ENCODE measurements at regions not wholly inside any gene's neighbourhood (a gene's known extent, or its start where the extent isn't known, plus 50 kb on each side); places are given as distances from the start of the nearest gene placed in this dataset.
"Not testable (repeated sequence)": the region's sequence is repeated elsewhere in the genome, so short reads cannot be mapped to it uniquely, and the experiment has no call there.

DNA sequence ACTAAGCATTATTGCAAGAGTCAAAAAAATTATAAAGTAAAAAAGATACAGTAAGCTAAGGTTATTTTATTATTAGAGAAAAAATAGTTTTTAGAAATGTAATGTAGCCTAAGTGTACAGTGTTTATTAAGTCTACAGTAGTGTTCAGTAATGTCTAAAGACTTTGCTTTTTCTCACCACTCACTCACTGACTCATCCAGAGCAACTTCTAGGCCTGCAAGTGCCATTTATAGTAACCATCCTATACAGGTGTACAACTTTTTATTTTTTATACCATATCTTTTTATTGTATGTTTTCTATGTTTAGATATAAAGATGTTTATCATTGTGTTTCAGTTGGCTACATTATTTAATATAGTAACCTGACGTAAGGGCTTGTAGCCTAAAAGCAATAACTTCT lies 661.5 kb upstream of the TPTE start:
- DNase-seq; H3K4me3 Mint-ChIP-seq; H3K36me3 ChIP-seq (ENCODE audit: insufficient read depth, low read length); intact Hi-C loops (cut with DNase I, micrococcal nuclease); H3K4me1 Mint-ChIP-seq (ENCODE audit: low read depth); H3K27me3 Mint-ChIP-seq; CTCF ChIA-PET; H3K27ac ChIP-seq (ENCODE audit: low read depth in 1 of 2, low read length in 2 of 2); ATAC-seq (ENCODE audit: poor library complexity); H3K4me3 ChIP-seq (ENCODE audit: low read length); H3K36me3 Mint-ChIP-seq (ENCODE audit: low read depth); POLR2A ChIA-PET; H3K27me3 ChIP-seq (ENCODE audit: control insufficient read depth in 1 of 2, insufficient read depth in 2 of 2, low read length in 2 of 2); H3K4me1 ChIP-seq (ENCODE audit: insufficient read depth, low read length); H3K27ac Mint-ChIP-seq: not testable (repeated sequence)
- H3K9me3 Mint-ChIP-seq, result peaks cover 15% of the 10 kb centered on the region
- peaks cover 13 to 22% of the 10 kb centered on the region in 2 experiments for H3K9me3 ChIP-seq (ENCODE audit: control insufficient read depth in 1 of 2, insufficient read depth in 1 of 2, low read length in 2 of 2)

DNA sequence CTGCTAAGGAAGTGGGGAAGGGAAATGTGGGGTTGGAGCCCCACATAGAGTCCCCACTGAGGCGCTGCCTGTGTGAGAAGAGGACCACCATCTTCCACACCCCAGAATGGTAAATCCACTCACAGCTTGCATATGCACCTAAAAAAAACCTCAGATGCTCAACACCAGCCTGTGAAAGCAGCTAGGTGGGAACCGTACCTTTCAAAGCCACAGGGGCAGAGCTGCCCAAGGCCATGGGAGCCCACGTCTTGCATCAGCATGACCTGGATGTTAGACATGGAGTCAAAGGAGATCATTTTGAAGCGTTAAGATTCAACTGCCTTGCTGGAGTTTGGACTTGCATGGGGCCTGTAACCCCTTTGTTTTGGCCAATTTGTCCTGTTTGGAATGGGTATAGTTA lies 658.9 kb upstream of the TPTE start:
- POLR2A ChIA-PET; H3K27me3 Mint-ChIP-seq; H3K27ac ChIP-seq (ENCODE audit: low read depth in 1 of 2, low read length in 2 of 2); H3K4me1 Mint-ChIP-seq (ENCODE audit: low read depth); H3K4me1 ChIP-seq (ENCODE audit: insufficient read depth, low read length); H3K27me3 ChIP-seq (ENCODE audit: control insufficient read depth in 1 of 2, insufficient read depth in 2 of 2, low read length in 2 of 2); H3K36me3 ChIP-seq (ENCODE audit: insufficient read depth, low read length); H3K4me3 Mint-ChIP-seq; H3K27ac Mint-ChIP-seq; ATAC-seq (ENCODE audit: poor library complexity); DNase-seq; H3K36me3 Mint-ChIP-seq (ENCODE audit: low read depth); CTCF ChIA-PET; H3K4me3 ChIP-seq (ENCODE audit: low read length); intact Hi-C loops (cut with DNase I, micrococcal nuclease): not testable (repeated sequence)
- peaks cover 14% of the 10 kb centered on the region for H3K9me3 Mint-ChIP-seq
- peaks cover 17% of the 10 kb centered on the region in 2 experiments for H3K9me3 ChIP-seq (ENCODE audit: control insufficient read depth in 1 of 2, insufficient read depth in 1 of 2, low read length in 2 of 2)

DNA sequence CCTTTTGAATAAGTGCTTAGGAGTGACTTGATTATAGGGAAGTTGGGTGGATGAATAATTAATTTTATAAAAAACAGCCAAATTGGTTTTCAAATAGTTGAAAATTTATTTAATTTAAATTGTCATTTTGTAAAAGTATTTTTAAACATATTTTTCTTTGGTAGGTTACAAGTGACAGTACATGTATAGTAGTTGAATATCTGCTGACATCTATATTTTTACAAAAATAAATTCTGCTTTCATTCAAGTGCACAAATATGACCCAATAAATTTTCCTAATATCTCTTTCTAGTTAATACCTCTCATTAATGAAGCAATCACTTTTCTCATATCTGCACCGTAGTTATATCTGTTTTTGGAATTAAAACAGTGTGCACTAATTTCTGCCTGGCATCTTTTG lies 653.6 kb upstream of the TPTE start:
- intact Hi-C loops (cut with DNase I, micrococcal nuclease); ATAC-seq (ENCODE audit: poor library complexity); H3K4me3 Mint-ChIP-seq; POLR2A ChIA-PET; H3K27me3 Mint-ChIP-seq; H3K4me1 ChIP-seq (ENCODE audit: insufficient read depth, low read length); H3K27ac Mint-ChIP-seq; CTCF ChIA-PET; H3K27ac ChIP-seq (ENCODE audit: low read depth in 1 of 2, low read length in 2 of 2); H3K27me3 ChIP-seq (ENCODE audit: control insufficient read depth in 1 of 2, insufficient read depth in 2 of 2, low read length in 2 of 2); DNase-seq; H3K4me1 Mint-ChIP-seq (ENCODE audit: low read depth); H3K36me3 ChIP-seq (ENCODE audit: insufficient read depth, low read length); H3K36me3 Mint-ChIP-seq (ENCODE audit: low read depth); H3K4me3 ChIP-seq (ENCODE audit: low read length): not testable (repeated sequence)
- H3K9me3 Mint-ChIP-seq, result peaks cover 11% of the 10 kb centered on the region
- peaks cover 9 to 12% of the 10 kb centered on the region in 2 experiments for H3K9me3 ChIP-seq (ENCODE audit: control insufficient read depth in 1 of 2, insufficient read depth in 1 of 2, low read length in 2 of 2)

DNA sequence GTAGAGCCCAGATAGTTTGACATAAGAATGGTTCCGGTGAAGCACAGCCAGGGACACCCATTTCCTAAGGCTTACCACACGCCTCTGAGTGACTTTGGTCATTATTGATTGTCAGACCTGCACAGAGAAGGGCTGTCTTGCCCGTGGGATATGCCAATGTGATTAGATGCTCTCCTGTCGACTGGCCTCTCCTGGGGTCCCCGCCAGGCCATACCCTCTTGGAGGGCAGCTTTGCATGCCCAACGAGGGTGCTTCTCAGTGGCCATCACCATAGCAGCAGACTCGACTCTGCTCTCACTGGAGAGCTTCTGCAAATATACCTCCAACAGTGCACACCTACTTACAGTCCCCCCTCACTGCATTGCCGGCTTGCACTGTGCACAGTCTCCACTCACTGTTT lies 648.3 kb upstream of the TPTE start:
- peaks cover 9 to 15% of the 10 kb centered on the region in 2 experiments for H3K9me3 ChIP-seq (ENCODE audit: control insufficient read depth in 1 of 2, insufficient read depth in 1 of 2, low read length in 2 of 2)
- H3K27ac Mint-ChIP-seq; H3K27me3 ChIP-seq (ENCODE audit: control insufficient read depth in 1 of 2, insufficient read depth in 2 of 2, low read length in 2 of 2); H3K4me3 Mint-ChIP-seq; H3K9me3 Mint-ChIP-seq; H3K27ac ChIP-seq (ENCODE audit: low read depth in 1 of 2, low read length in 2 of 2); intact Hi-C loops (cut with DNase I, micrococcal nuclease); DNase-seq; H3K36me3 ChIP-seq (ENCODE audit: insufficient read depth, low read length); H3K4me1 ChIP-seq (ENCODE audit: insufficient read depth, low read length); ATAC-seq (ENCODE audit: poor library complexity); H3K4me1 Mint-ChIP-seq (ENCODE audit: low read depth); CTCF ChIA-PET; H3K36me3 Mint-ChIP-seq (ENCODE audit: low read depth); H3K4me3 ChIP-seq (ENCODE audit: low read length); POLR2A ChIA-PET; H3K27me3 Mint-ChIP-seq: not testable (repeated sequence)

DNA sequence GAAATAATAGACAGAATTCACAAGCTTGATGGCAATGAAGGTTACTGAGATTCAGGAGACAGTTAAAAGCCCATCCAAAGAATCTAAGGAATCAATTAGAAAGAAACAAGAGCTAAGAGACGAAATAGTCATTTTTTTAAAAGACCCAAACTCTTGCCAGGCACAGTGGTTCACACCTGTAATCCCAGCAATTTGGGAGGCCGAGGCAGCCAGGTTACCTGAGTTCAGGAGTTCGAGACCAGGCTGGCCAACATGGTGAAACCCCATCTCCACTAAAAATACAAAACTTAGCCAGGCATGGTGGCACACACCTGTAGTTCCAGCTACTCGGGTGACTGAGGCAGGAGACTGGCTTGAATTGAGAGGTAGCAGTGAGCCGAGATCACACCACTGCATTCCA lies 647.2 kb upstream of the TPTE start:
- H3K4me3 Mint-ChIP-seq; H3K4me1 ChIP-seq (ENCODE audit: insufficient read depth, low read length); H3K36me3 ChIP-seq (ENCODE audit: insufficient read depth, low read length); intact Hi-C loops (cut with DNase I, micrococcal nuclease); H3K4me1 Mint-ChIP-seq (ENCODE audit: low read depth); H3K27ac Mint-ChIP-seq; ATAC-seq (ENCODE audit: poor library complexity); CTCF ChIA-PET; H3K9me3 Mint-ChIP-seq; H3K27me3 Mint-ChIP-seq; POLR2A ChIA-PET; H3K27me3 ChIP-seq (ENCODE audit: control insufficient read depth in 1 of 2, insufficient read depth in 2 of 2, low read length in 2 of 2); H3K36me3 Mint-ChIP-seq (ENCODE audit: low read depth); DNase-seq; H3K27ac ChIP-seq (ENCODE audit: low read depth in 1 of 2, low read length in 2 of 2); H3K4me3 ChIP-seq (ENCODE audit: low read length): not testable (repeated sequence)
- peaks cover 9 to 15% of the 10 kb centered on the region in 2 experiments for H3K9me3 ChIP-seq (ENCODE audit: control insufficient read depth in 1 of 2, insufficient read depth in 1 of 2, low read length in 2 of 2)

DNA sequence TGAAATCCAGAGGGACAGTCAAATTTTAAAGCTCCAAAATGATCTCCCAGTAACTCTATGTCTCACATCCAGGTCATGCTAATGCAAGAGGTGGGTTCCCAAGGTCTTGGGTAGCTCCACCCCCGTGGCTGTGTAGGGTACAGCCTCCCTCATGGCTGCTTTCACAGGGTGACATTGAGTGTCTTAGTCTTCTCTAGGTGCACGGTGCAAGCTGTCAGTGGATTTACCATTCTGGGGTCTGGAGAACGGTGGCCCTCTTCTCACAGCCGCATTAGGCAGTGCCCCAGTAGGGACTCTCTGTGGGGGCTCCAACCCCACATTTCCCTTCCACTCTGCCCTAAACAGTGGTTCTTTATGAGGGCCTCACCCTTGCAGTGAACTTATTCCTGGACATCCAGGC lies 640.0 kb upstream of the TPTE start:
- ATAC-seq (ENCODE audit: poor library complexity); H3K27me3 Mint-ChIP-seq; H3K4me1 ChIP-seq (ENCODE audit: insufficient read depth, low read length); H3K36me3 ChIP-seq (ENCODE audit: insufficient read depth, low read length); H3K27ac Mint-ChIP-seq; H3K27ac ChIP-seq (ENCODE audit: low read depth in 1 of 2, low read length in 2 of 2); H3K4me3 Mint-ChIP-seq; intact Hi-C loops (cut with DNase I, micrococcal nuclease); CTCF ChIA-PET; H3K36me3 Mint-ChIP-seq (ENCODE audit: low read depth); POLR2A ChIA-PET; H3K4me1 Mint-ChIP-seq (ENCODE audit: low read depth); DNase-seq; H3K27me3 ChIP-seq (ENCODE audit: control insufficient read depth in 1 of 2, insufficient read depth in 2 of 2, low read length in 2 of 2); H3K4me3 ChIP-seq (ENCODE audit: low read length): not testable (repeated sequence)
- peaks cover 11% of the 10 kb centered on the region for H3K9me3 Mint-ChIP-seq
- peaks cover 6 to 20% of the 10 kb centered on the region in 2 experiments for H3K9me3 ChIP-seq (ENCODE audit: control insufficient read depth in 1 of 2, insufficient read depth in 1 of 2, low read length in 2 of 2)

DNA sequence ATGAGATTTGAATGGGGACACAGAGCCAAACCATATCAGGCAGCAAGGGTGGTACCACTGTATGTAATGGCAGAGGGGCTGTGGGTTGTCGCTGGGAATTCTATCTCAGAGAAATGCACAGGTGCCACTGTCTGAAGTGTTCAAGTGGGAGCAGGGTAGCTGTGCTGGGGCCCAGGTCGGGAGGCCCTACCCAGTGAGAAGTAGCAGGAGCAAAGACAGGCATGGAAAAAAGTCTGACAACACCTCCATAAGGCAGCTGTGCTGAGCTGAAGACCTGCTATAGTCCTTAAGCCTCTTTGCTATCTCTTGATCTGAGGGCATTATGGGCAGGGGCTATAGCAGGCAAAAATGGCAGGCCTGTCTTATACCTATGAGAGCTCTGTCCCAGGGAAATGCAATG lies 638.3 kb upstream of the TPTE start:
- POLR2A ChIA-PET; H3K27me3 ChIP-seq (ENCODE audit: control insufficient read depth in 1 of 2, insufficient read depth in 2 of 2, low read length in 2 of 2); H3K4me3 ChIP-seq (ENCODE audit: low read length); H3K27me3 Mint-ChIP-seq; H3K4me3 Mint-ChIP-seq; H3K4me1 ChIP-seq (ENCODE audit: insufficient read depth, low read length); DNase-seq; ATAC-seq (ENCODE audit: poor library complexity); H3K36me3 ChIP-seq (ENCODE audit: insufficient read depth, low read length); H3K4me1 Mint-ChIP-seq (ENCODE audit: low read depth); H3K27ac Mint-ChIP-seq; H3K36me3 Mint-ChIP-seq (ENCODE audit: low read depth); intact Hi-C loops (cut with DNase I, micrococcal nuclease); CTCF ChIA-PET; H3K27ac ChIP-seq (ENCODE audit: low read depth in 1 of 2, low read length in 2 of 2): not testable (repeated sequence)
- H3K9me3 Mint-ChIP-seq, result peaks cover 11% of the 10 kb centered on the region
- peaks cover 6 to 20% of the 10 kb centered on the region in 2 experiments for H3K9me3 ChIP-seq (ENCODE audit: control insufficient read depth in 1 of 2, insufficient read depth in 1 of 2, low read length in 2 of 2)
